Thyroid gland (tissue), 4 donors: ENCODE measurements at regions not wholly inside any gene's neighbourhood (a gene's known extent, or its start where the extent isn't known, plus 50 kb on each side); places are given as distances from the start of the nearest gene placed in this dataset.

Experiments
- CTCF ChIP-seq, 6 experiments: fragments of 200-600 bp in 3 of 6; fragments of 450-650 bp in 3 of 6; sonication (generic) in 3 of 6; IDR thresholded peaks; one replicate each; pipeline ENCODE4 v1.5.1; 2016 to 2019; ENCODE audit warnings: antibody characterized with exemption in 6 of 6, mild to moderate bottlenecking in 2 of 6, inconsistent platforms in 1 of 6, moderate library complexity in 1 of 6
- POLR2A ChIP-seq, 2 donors: fragments of 450-650 bp; IDR thresholded peaks; one replicate each; pipeline ENCODE4 v1.6.1; 2017; ENCODE audit warnings: antibody characterized with exemption in 2 of 2, mild to moderate bottlenecking in 2 of 2, moderate library complexity in 1 of 2

GRCh38 chr12:108043750-108044533 lies 85.1 kb upstream of the WSCD2 start:
- TF ChIP-seq POLR2A (IDR thresholded peaks at IDR 0.05): no peak
- no peak for TF ChIP-seq CTCF (IDR thresholded peaks at IDR 0.05)
